Hematopoietic multipotent progenitor cell treated with erythropoietin and hydrocortisone succinate and interleukin-3 and kit ligand, for 17 days (in vitro differentiated cells): ENCODE measurements at regions not wholly inside any gene's neighbourhood (a gene's known extent, or its start where the extent isn't known, plus 50 kb on each side); places are given as distances from the start of the nearest gene placed in this dataset.
"Not testable (repeated sequence)": the region's sequence is repeated elsewhere in the genome, so short reads cannot be mapped to it uniquely, and the experiment has no call there.

Experiments
- DNase-seq: peaks from one replicate; pipeline ENCODE4 v3.0.0-alpha.2; 2015; ENCODE audit warnings: low spot score

GRCh38 chr9:93879662-93880407 is 75.3 kb downstream of the BARX1 start:
- DNase-seq: not testable (repeated sequence)

GRCh38 chr9:93875330-93875729 is 79.8 kb downstream of the BARX1 start:
- DNase-seq: no peak

- no peak for DNase-seq
These were observed 80.9 kb downstream of the BARX1 start for GRCh38 chr9:93874242-93874641.

GRCh38 chr9:93871286-93871685 is 83.9 kb downstream of the BARX1 start:
- no peak for DNase-seq

GRCh38 chr9:93869863-93870262 is 85.3 kb downstream of the BARX1 start:
- DNase-seq: no peak

- no peak for DNase-seq
These were observed 86.1 kb downstream of the BARX1 start for GRCh38 chr9:93869088-93869487.

- DNase-seq: no peak
These were observed 89.4 kb downstream of the BARX1 start for GRCh38 chr9:93865716-93866115.

GRCh38 chr9:93865245-93865644 is 89.9 kb downstream of the BARX1 start:
- no peak for DNase-seq

GRCh38 chr9:93864840-93865239 is 90.3 kb downstream of the BARX1 start:
- no peak for DNase-seq

GRCh38 chr9:93864032-93864431 is 91.1 kb downstream of the BARX1 start:
- DNase-seq: no peak

- no peak for DNase-seq
These were observed 92.1 kb downstream of the BARX1 start for GRCh38 chr9:93862877-93863545.

GRCh38 chr9:93861736-93862358 is 93.3 kb downstream of the BARX1 start:
- no peak for DNase-seq

GRCh38 chr9:93860694-93861658 is 94.2 kb downstream of the BARX1 start:
- DNase-seq: no peak

- no peak for DNase-seq
These were observed 95.5 kb downstream of the BARX1 start for GRCh38 chr9:93859431-93860215.

- no peak for DNase-seq
These were observed 97.6 kb downstream of the BARX1 start for GRCh38 chr9:93857528-93857927.

GRCh38 chr9:93852728-93853127 is 102.4 kb downstream of the BARX1 start:
- no peak for DNase-seq

- DNase-seq: no peak
These were observed 108.8 kb downstream of the BARX1 start for GRCh38 chr9:93846349-93846748.

GRCh38 chr9:93843396-93843795 is 111.8 kb downstream of the BARX1 start:
- no peak for DNase-seq

- no peak for DNase-seq
These were observed 124.5 kb downstream of the BARX1 start for GRCh38 chr9:93830606-93831005.

- DNase-seq: no peak
These were observed 125.1 kb downstream of the BARX1 start for GRCh38 chr9:93830012-93830596.
